Embryonic facial prominence (tissue), 1 donor: ENCODE measurements at regions not wholly inside any gene's neighbourhood (a gene's known extent, or its start where the extent isn't known, plus 50 kb on each side); places are given as distances from the start of the nearest gene placed in this dataset.

Source experiments
- DNase-seq: peaks from one replicate; pipeline ENCODE4 v3.0.0-alpha.2; 2016; ENCODE audit errors: extremely low spot score

DNA sequence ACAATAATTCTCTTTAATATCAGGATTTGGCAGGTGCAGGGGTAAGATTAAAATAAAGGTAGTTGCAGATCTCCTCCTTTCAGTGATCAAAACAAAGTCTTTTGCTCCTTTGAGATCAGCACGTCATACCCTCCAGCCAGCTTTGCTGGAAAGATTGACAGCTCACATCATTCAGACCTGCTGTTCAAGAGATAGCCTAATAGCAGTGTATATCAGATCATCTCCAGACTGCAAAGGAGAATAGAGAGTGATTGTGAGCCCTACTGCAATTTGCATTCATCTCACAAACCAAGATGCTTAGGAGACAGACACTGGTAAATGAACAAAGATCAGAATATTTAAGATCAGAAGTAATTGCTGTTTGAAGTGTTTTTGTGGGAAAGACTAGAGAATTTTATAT is 135.8 kb upstream of the DSEL start:
- no peak for DNase-seq

DNA sequence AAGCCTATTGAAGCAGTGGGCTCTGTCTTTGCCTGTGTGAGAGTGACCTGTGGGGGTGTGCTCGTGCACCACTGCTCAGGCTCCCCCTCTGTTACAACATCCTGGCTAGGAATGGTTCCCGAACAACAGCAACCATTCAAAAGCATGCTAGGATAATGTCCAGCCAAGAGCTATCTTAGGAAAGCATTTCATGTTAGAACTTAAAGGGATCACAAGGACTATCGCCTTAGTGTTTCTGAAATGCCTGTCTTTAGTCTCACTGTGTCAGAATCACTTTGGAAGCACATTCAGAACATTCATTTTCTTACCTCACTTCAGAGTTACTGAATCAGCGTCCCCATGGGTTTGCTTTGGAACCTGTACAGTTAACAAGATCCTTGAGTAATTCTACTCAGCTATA is 134.9 kb upstream of the DSEL start:
- no peak for DNase-seq

DNA sequence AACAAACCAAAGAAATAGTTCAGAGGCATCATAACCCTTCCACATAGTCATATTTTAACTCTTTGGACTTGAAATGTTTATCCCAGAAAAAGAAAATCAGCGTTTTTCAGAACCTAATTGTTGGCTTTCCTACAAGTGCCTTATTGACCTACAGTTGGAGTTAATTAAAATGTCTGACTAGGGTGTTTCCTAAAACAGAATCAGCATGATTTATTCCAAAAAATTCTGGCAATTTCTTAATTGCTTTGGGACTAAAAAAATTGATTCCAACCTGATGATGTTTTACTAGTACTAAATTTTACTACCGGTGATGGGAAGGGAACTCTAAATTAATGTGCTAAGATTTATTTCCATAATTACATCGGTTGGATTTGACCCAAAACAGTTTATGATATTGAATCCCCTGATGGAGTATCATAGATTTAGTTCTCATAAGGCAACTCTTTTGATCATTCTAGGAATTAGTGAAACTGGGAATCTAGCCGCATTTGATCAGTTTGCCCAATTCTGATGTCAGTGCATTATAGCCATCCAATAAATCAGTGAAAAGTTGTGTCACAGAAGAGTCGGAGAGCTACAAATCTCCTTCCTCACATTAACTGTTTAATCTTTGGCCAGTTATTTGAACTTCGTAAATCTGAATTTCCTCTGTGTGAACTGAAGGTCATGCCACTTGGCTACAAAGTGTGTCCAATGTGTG is 134.3 kb upstream of the DSEL start:
- DNase-seq = no peak

- no peak for DNase-seq
Observed at GRCh38 chr18:67646890-67647289, 130.4 kb upstream of the DSEL start.

DNA sequence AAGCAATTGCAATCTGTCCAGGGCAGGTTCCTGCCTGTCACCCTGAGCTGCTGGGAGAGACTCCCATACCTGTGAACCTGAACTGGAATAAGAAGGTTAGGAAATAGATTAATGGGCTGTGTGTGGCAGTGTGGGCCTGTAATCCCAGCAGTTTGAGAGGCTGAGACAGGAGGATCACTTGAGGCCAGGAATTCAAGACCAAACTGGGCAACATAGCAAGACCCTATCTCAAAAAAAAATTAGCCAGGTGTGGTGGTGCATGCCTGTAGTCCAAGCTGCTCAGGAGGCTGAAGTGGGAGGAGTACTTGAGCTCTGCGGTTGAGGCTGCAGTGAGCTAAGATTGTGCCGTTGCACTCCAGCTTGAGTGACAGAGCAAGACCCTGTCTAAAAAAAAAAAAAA is 127.7 kb upstream of the DSEL start:
- no peak for DNase-seq

DNA sequence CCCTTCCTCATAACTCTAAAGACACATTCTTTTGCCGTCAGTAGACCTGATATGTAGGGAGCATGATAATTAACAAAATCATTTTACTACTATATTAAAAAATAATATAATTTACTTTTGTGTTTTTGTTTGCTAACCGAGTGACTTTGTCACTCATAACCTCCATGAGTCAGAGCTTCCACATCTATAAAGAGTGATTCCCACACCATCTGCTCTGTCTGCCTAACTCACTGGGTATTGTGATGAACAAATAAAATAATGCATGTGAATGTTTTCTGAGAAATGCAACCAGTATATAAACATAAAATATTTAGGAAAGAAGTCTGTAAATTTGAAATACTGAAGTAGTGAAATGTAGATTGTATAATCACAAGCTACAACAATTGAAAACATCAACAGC is 123.4 kb upstream of the DSEL start:
- no peak for DNase-seq

GRCh38 chr18:67636597-67637385 is 120.3 kb upstream of the DSEL start:
- no peak for DNase-seq

- DNase-seq = no peak
Observed at GRCh38 chr18:67634631-67635338, 118.3 kb upstream of the DSEL start.

DNA sequence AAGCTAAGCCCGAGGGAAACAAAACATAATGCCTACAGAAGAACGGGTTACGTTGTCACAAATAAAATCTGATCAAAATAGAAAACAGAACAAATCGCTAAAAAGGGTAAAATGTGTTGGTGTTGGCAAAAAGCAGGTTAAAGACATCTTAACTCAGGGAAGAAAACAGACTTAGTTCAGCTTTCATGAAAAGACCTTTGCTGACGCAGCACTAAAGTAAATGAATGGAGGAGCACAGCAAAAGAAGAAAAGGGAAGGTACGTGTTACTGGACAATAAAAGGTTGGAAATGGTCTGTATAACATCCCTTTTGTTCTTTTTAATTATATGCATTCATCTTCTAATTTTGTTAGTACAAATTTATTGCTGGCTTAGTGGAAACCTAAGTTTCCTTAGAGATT is 117.4 kb upstream of the DSEL start:
- DNase-seq = no peak

GRCh38 chr18:67621906-67622305 is 105.4 kb upstream of the DSEL start:
- DNase-seq = no peak

GRCh38 chr18:67621049-67621713 is 104.7 kb upstream of the DSEL start:
- no peak for DNase-seq

- no peak for DNase-seq
Observed at GRCh38 chr18:67618061-67618460, 101.5 kb upstream of the DSEL start.

DNA sequence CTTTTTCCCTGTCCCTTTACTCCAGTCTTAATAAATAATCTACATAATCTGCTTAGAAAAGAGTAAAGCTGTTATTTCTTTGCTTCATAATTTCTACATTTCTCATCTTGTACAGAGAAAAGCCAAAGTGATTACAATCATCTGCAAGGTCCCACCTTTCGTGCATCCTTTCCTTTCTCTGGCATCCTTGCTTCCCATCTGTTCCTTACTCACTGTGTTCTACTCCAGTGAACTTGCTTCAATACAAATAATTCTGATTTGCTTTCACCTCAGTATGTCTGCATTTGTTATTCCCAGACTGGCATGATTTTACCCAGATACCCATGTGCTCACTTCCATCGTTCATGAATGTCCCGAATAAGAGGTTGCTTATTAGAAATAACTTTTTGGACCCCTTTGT is 99.4 kb upstream of the DSEL start:
- DNase-seq = no peak

GRCh38 chr18:67613731-67614130 is 97.2 kb upstream of the DSEL start:
- DNase-seq = no peak

DNA sequence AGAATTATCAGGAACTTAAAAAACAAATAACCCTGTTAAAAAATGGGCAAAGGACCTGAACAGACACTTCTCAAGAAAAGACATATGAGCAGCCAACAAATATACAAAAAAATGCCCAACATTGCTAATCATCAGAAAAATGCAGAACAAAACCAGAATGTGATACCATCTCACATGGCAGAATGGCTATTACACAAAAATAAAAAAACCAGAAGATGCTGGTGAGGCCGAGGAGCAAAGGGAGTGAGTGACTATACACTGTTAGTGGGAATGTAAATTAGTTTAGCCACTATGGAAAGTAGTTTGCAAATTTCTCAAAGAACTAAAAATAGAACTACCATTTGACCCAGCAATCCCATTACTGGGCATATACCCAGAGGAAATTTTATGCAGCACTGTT is 95.8 kb upstream of the DSEL start:
- no peak for DNase-seq

DNA sequence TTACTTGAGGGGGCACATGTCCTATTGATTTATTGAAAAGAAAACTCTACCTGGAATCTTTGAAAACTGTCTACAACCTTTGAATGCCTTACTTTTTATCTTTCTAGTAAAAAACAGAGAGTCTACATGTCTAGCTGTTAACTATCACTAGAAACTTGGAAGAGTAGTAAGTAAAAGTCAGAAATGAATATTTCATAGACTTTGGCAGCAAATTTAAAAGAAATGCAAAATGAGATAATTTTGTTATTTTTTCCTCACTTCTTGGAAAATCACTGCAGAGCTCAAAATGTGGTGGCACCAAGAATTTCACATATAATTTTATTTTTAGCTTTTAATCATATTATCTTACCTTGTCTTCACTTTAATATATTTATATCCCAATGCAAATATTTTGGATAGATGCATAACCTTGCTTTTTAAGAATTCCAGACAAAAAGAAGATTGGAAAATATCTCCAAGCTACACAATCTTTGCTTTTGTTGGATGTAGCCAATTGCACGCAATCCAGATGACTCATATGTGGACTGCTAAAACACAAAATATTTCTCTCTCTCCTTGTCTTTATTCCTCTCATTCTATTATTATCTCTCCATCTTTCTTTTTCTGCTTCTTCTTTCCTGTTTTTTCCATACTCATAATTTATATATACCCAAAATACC is 92.2 kb upstream of the DSEL start:
- no peak for DNase-seq

GRCh38 chr18:67608191-67608590 is 91.7 kb upstream of the DSEL start:
- no peak for DNase-seq

DNA sequence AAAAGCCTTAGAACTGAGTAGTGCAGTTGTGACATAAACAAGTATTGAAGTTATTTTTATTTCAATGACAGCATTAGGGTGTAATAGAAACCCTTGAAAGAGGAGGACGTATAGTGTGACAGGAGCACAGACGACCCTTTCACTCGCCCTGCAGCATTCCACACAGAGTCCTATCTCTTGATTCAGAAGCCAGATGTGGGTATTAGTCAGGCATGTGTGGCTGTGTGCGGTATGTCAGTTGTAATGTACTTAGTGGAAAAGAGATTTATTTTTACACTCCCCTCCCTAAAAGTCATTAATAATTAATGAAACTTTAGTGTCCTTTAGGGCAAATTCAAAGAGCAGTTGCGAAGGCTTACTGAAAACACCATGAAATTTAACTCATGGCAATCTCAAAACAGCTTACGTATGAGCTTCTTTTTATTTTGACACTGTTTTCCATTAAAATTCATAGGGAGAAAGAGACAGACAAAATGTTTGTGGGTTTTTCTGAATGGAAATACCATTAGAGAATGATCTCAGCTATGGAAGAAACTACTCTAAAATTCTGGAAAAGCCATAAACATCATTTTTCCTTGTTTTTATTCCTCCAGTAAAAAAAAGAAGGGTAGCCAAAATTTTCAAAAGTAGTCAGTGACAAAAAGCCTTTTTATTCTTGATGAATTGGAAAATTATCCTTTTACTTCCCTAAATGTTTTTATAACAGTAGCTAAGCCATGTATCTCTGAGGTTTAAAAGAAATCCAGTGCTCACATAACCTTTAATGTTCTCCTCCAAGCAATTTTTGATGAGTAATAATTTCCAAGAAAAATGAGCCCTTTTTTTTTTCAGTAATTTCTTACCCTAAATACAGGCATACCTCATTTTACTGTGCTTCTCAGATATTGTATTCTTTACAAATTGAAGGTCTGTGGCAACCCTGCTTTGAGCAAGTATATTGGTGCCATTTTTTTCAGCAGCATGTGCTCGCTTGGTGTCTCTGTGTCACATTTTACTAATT is 84.0 kb upstream of the DSEL start:
- peak; percentile 14 for DNase-seq

DNA sequence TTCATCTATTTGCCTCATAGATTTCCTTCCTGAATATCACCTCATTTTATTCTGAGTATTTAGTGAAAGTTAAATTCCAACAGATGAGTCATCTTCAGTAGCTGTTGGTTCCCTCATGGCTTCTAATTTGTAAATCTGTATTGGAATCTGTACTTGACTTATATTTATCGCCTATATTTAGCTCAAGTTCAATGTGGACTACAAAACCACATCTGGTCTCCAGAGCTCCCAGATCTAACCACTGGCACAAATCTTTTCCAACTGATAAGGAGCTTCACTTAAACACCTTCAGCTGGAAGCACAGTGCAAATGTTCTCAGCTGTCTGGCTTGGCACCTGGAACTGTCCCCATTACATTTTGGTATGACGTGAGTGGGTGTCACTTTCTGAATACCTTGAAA is 82.8 kb upstream of the DSEL start:
- no peak for DNase-seq

GRCh38 chr18:67597759-67598158 is 81.2 kb upstream of the DSEL start:
- DNase-seq = no peak

GRCh38 chr18:67596003-67596402 is 79.5 kb upstream of the DSEL start:
- DNase-seq = no peak
